H9 (cell line): ENCODE measurements at regions not wholly inside any gene's neighbourhood (a gene's known extent, or its start where the extent isn't known, plus 50 kb on each side); places are given as distances from the start of the nearest gene placed in this dataset.

Experiments used
- DNase-seq: peaks from one replicate; pipeline ENCODE4 v3.0.0-alpha.2; 2017
- H2AFZ ChIP-seq: one replicate; pipeline ENCODE4 v1.6.1; 2013; ENCODE audit warnings: mild to moderate bottlenecking, low read length, control low read depth, moderate library complexity
- H2AK5ac ChIP-seq: 2 replicates; pipeline ENCODE4 v1.6.1; 2013; ENCODE audit warnings: low read length, control low read depth, mixed read lengths; ENCODE audit not compliant: insufficient read length
- H2BK120ac ChIP-seq: one replicate; pipeline ENCODE4 v1.6.1; 2013; ENCODE audit warnings: low read depth, mild to moderate bottlenecking, low read length, control low read depth, inconsistent platforms; ENCODE audit not compliant: poor library complexity, severe bottlenecking
- H2BK12ac ChIP-seq: 2 replicates; pipeline ENCODE4 v1.6.1; 2013; ENCODE audit warnings: low read length, control low read depth, mixed read lengths, low read depth; ENCODE audit not compliant: insufficient read length
- H2BK15ac ChIP-seq: 2 replicates; pipeline ENCODE4 v1.6.1; 2013; ENCODE audit warnings: low read depth, low read length, control low read depth
- H2BK20ac ChIP-seq: one replicate; pipeline ENCODE4 v1.6.1; 2013; ENCODE audit warnings: low read depth, mild to moderate bottlenecking, low read length, control low read depth, inconsistent platforms; ENCODE audit not compliant: poor library complexity, severe bottlenecking
- H2BK5ac ChIP-seq: 2 replicates; pipeline ENCODE4 v1.6.1; 2013; ENCODE audit warnings: low read length, control low read depth, mixed read lengths; ENCODE audit not compliant: insufficient read length
- H3K14ac ChIP-seq: 2 replicates; pipeline ENCODE4 v1.6.1; 2013; ENCODE audit warnings: low read length, control low read depth; ENCODE audit not compliant: insufficient read depth
- H3K18ac ChIP-seq: 2 replicates; pipeline ENCODE4 v1.6.1; 2013; ENCODE audit warnings: low read depth, mild to moderate bottlenecking, mixed read lengths, low read length, control low read depth; ENCODE audit not compliant: insufficient read length
- H3K23ac ChIP-seq: 2 replicates; pipeline ENCODE4 v1.6.1; 2013; ENCODE audit warnings: low read length, control low read depth, mixed read lengths, low read depth; ENCODE audit not compliant: insufficient read length
- H3K23me2 ChIP-seq: 2 replicates; pipeline ENCODE4 v1.6.1; 2013; ENCODE audit warnings: low read depth, mild to moderate bottlenecking, mixed read lengths, low read length, control low read depth; ENCODE audit not compliant: insufficient read length, poor library complexity, severe bottlenecking
- H3K27ac ChIP-seq: 2 replicates; pipeline ENCODE4 v1.5.1; 2013; ENCODE audit warnings: low read length, control low read depth, mixed read lengths, low read depth; ENCODE audit not compliant: insufficient read length
- H3K27me3 ChIP-seq: 2 replicates; pipeline ENCODE4 v1.6.1; 2013; ENCODE audit warnings: low read length, control low read depth, inconsistent platforms; ENCODE audit not compliant: insufficient read depth
- H3K4ac ChIP-seq: 2 replicates; pipeline ENCODE4 v1.6.1; 2013; ENCODE audit warnings: low read depth, mild to moderate bottlenecking, control low read depth, inconsistent platforms, low read length, moderate library complexity
- H3K4me1 ChIP-seq: 2 replicates; pipeline ENCODE4 v1.6.1; 2013; ENCODE audit warnings: low read length, control low read depth, inconsistent platforms; ENCODE audit not compliant: insufficient read depth
- H3K4me2 ChIP-seq: 2 replicates; pipeline ENCODE4 v1.6.1; 2013; ENCODE audit warnings: low read length, control low read depth, mixed read lengths; ENCODE audit not compliant: insufficient read length, insufficient read depth
- H3K56ac ChIP-seq: 2 replicates; pipeline ENCODE4 v1.6.1; 2013; ENCODE audit warnings: low read depth, mild to moderate bottlenecking, mixed read lengths, low read length, control low read depth; ENCODE audit not compliant: insufficient read length
- H3K79me1 ChIP-seq: 2 replicates; pipeline ENCODE4 v1.6.1; 2013; ENCODE audit warnings: low read depth, mild to moderate bottlenecking, moderate library complexity, low read length, control low read depth, inconsistent platforms; ENCODE audit not compliant: insufficient read depth, poor library complexity, severe bottlenecking
- H3K79me2 ChIP-seq: 2 replicates; pipeline ENCODE4 v1.6.1; 2013; ENCODE audit warnings: low read length, control low read depth, inconsistent platforms; ENCODE audit not compliant: insufficient read depth
- H3K9ac ChIP-seq: 2 replicates; pipeline ENCODE4 v1.6.1; 2013; ENCODE audit warnings: low read length, control low read depth, mixed read lengths; ENCODE audit not compliant: insufficient read length; ENCODE audit errors: extremely low read depth
- H3K9me3 ChIP-seq: one replicate; pipeline ENCODE4 v1.6.1; 2013; ENCODE audit warnings: low read depth, low read length, inconsistent platforms; ENCODE audit not compliant: control insufficient read depth
- H3T11ph ChIP-seq: one replicate; pipeline ENCODE4 v1.6.1; 2013; ENCODE audit warnings: mild to moderate bottlenecking, low read length, control low read depth, inconsistent platforms
- H4K20me1 ChIP-seq: one replicate; pipeline ENCODE4 v1.6.1; 2013; ENCODE audit not compliant: control insufficient read depth, insufficient read length, insufficient read depth
- H4K5ac ChIP-seq: 2 replicates; pipeline ENCODE4 v1.6.1; 2013; ENCODE audit warnings: low read depth, mild to moderate bottlenecking, mixed read lengths, low read length, control low read depth; ENCODE audit not compliant: insufficient read length
- H4K8ac ChIP-seq: replicated peaks from 2 replicates; pipeline ENCODE4 v1.6.1; 2013; ENCODE audit warnings: low read length, control low read depth, mixed read lengths, low read depth; ENCODE audit not compliant: insufficient read length
- H4K91ac ChIP-seq: 2 replicates; pipeline ENCODE4 v1.6.1; 2013; ENCODE audit warnings: low read depth, mild to moderate bottlenecking, moderate library complexity, mixed read lengths, low read length, control low read depth; ENCODE audit not compliant: insufficient read length
- H3K27ac Mint-ChIP-seq, 3 experiments: 2 replicates in 2 of 3; 3 replicates in 1 of 3; pipeline ENCODE4 v1.8.0; 2020 to 2021; ENCODE audit warnings: mixed read lengths in 3 of 3, mild to moderate bottlenecking in 1 of 3, moderate library complexity in 1 of 3
- H3K27me3 Mint-ChIP-seq: 2 replicates; pipeline ENCODE4 v1.8.0; 2021; ENCODE audit warnings: low read depth, mild to moderate bottlenecking, moderate library complexity, mixed read lengths
- H3K36me3 Mint-ChIP-seq, 3 experiments: 2 replicates in 2 of 3; 3 replicates in 1 of 3; pipeline ENCODE4 v1.8.0; 2020 to 2021; ENCODE audit warnings: low read depth in 3 of 3, mixed read lengths in 3 of 3; ENCODE audit not compliant: insufficient read depth in 1 of 3
- H3K4me1 Mint-ChIP-seq, 2 experiments: 2 replicates each; pipeline ENCODE4 v1.8.0; 2020; ENCODE audit warnings: mixed read lengths in 2 of 2
- H3K4me3 Mint-ChIP-seq, 2 experiments: 2 replicates in 1 of 2; 3 replicates in 1 of 2; pipeline ENCODE4 v1.8.0; 2020 to 2021; ENCODE audit warnings: mild to moderate bottlenecking in 2 of 2, mixed read lengths in 2 of 2, moderate library complexity in 1 of 2
- H3K9me3 Mint-ChIP-seq, 2 experiments: 2 replicates in 1 of 2; 3 replicates in 1 of 2; pipeline ENCODE4 v1.8.0; 2020; ENCODE audit warnings: mild to moderate bottlenecking in 2 of 2, mixed read lengths in 2 of 2, moderate library complexity in 1 of 2
- WGBS: extraction: QIAGEN DNeasy Blood & Tissue Kit; methylation state at CpG from one replicate; pipeline ENCODE4 v1.1.7; 2013; ENCODE audit warnings: missing lambda C conversion rate, low lambda C conversion rate, mixed read lengths; ENCODE audit not compliant: insufficient read length; ENCODE audit errors: extremely low coverage; 5-methylcytosine and 5-hydroxymethylcytosine counted together
- TF ChIP-seq, protein P1 (sequence below): fragments of 200-600 bp; sonication (generic); conservative IDR thresholded peaks from 3 replicates; pipeline ENCODE4 v1.8.0; 2021; ENCODE audit warnings: antibody characterized with exemption, mild to moderate bottlenecking

GRCh38 chr6:66184091-66184490, 477.1 kb upstream of the EYS start:
- Histone ChIP-seq H2AK5ac (no peak overlapping the region), H3K9me3 (peaks cover 8% of the 10 kb centered on the region), H3K79me1 (no peaks in the 10 kb centered on the region), H2BK15ac (no peak overlapping the region), H2BK5ac (no peak overlapping the region), H3K4me2 (no peak overlapping the region), H2AFZ (no peak overlapping the region), H4K8ac (no peak overlapping the region), H3K4ac (no peak overlapping the region), H3K9ac (no peak overlapping the region), H2BK20ac (no peak overlapping the region), H3K23ac (no peak overlapping the region), H3K4me1 (no peaks in the 10 kb centered on the region), H3K23me2 (no peaks in the 10 kb centered on the region), H3T11ph (no peak overlapping the region), H3K56ac (no peak overlapping the region), H3K27ac (no peak overlapping the region), H3K18ac (no peak overlapping the region), H3K27me3 (no peaks in the 10 kb centered on the region), H4K5ac (no peak overlapping the region), H4K91ac (no peak overlapping the region), H4K20me1 (no peaks in the 10 kb centered on the region), H2BK12ac (no peak overlapping the region), H3K14ac (no peak overlapping the region), H2BK120ac (no peak overlapping the region), H3K79me2 (no peaks in the 10 kb centered on the region)
- TF ChIP-seq, protein P1, sequence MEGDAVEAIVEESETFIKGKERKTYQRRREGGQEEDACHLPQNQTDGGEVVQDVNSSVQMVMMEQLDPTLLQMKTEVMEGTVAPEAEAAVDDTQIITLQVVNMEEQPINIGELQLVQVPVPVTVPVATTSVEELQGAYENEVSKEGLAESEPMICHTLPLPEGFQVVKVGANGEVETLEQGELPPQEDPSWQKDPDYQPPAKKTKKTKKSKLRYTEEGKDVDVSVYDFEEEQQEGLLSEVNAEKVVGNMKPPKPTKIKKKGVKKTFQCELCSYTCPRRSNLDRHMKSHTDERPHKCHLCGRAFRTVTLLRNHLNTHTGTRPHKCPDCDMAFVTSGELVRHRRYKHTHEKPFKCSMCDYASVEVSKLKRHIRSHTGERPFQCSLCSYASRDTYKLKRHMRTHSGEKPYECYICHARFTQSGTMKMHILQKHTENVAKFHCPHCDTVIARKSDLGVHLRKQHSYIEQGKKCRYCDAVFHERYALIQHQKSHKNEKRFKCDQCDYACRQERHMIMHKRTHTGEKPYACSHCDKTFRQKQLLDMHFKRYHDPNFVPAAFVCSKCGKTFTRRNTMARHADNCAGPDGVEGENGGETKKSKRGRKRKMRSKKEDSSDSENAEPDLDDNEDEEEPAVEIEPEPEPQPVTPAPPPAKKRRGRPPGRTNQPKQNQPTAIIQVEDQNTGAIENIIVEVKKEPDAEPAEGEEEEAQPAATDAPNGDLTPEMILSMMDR: no peak
- H3K27ac Mint-ChIP-seq: no peak overlapping the region
- WGBS: no CpG with 5 or more reads among the region's 1 CpG
- DNase-seq: no peak
- peaks cover 19 to 20% of the 10 kb centered on the region in 2 experiments; a peak in 4 of 5 replicates for H3K9me3 Mint-ChIP-seq
- peaks cover 6 to 12% (median 8%) of the 10 kb centered on the region in 3 experiments; a peak in 5 of 7 replicates for H3K36me3 Mint-ChIP-seq
- no peaks in the 10 kb centered on the region for H3K4me1 Mint-ChIP-seq
- no peaks in the 10 kb centered on the region for H3K27me3 Mint-ChIP-seq
- no peak overlapping the region for H3K4me3 Mint-ChIP-seq
